ENCODE measurements at regions not wholly inside any gene's neighbourhood (a gene's known extent, or its start where the extent isn't known, plus 50 kb on each side); places are given as distances from the start of the nearest gene placed in this dataset.
A peak's percentile ranks its signal among the peaks of the same experiment; 100 is the strongest.
"Not testable (repeated sequence)": the region's sequence is repeated elsewhere in the genome, so short reads cannot be mapped to it uniquely, and the experiment has no call there.

DNA sequence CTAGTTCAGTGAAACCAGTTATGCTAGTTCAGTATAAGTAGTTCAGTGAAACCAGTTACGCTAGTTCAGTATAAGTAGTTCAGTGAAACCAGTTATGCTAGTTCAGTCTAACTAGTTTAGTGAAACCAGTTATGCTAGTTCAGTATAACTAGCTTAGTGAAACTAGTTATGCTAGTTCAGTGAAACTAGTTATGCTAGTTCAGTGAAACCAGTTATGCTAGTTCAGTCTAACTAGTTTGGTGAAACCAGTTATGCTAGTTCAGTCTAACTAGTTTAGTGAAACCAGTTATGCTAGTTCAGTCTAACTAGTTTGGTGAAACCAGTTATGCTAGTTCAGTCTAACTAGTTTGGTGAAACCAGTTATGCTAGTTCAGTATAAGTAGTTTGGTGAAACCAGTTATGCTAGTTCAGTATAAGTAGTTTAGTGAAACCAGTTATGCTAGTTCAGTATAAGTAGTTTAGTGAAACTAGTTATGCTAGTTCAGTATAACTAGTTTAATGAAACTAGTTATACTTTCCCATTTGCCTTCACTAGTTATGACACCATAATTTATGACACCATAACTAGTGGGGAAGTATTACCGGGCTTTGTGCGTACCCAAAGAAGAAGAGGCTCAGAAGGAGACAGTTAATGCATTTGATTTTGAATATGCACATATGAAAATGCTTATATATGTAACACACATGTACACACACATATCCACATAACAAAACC, 662.5 kb downstream of the QKI start:
- DNase-seq (ENCODE audit: low read depth) = not testable (repeated sequence)

DNA sequence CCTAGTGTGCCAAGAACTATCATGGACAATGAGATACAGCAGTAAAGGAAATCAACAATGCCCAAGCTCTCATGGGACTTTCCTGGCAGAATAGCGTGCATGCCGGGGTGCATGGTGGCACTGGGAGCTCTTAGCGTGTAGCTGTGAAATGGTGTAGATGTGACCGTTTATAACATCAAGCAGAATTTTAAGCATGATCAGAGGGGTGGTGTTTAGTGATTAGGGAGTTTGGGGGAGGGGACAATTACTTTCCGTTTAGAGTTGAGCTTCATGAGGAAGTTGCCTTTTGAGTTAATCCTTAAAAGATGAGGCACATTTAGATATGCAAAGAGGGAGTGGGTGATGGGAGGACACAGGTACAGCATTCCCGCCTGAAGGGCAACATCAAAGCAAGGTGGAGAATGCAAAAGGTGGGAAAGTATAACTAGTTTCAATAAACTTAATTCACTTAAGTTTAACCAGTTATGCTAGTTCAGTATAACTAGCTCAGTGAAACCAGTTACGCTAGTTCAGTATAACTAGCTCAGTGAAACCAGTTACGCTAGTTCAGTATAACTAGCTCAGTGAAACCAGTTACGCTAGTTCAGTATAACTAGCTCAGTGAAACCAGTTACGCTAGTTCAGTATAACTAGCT, 661.6 kb downstream of the QKI start:
- DNase-seq (ENCODE audit: low read depth) = no peak

GRCh38 chr6:164072240-164072666, 657.7 kb downstream of the QKI start:
- DNase-seq (ENCODE audit: low read depth) = no peak

- DNase-seq (ENCODE audit: low read depth) = no peak
These were observed 655.0 kb downstream of the QKI start for GRCh38 chr6:164069350-164069990.

- no peak for DNase-seq (ENCODE audit: low read depth)
These were observed 654.0 kb downstream of the QKI start for GRCh38 chr6:164068527-164068926.

- DNase-seq (ENCODE audit: low read depth) = no peak
These were observed 652.2 kb downstream of the QKI start for GRCh38 chr6:164066766-164067165.

GRCh38 chr6:164066335-164066734, 651.8 kb downstream of the QKI start:
- DNase-seq (ENCODE audit: low read depth) = no peak

DNA sequence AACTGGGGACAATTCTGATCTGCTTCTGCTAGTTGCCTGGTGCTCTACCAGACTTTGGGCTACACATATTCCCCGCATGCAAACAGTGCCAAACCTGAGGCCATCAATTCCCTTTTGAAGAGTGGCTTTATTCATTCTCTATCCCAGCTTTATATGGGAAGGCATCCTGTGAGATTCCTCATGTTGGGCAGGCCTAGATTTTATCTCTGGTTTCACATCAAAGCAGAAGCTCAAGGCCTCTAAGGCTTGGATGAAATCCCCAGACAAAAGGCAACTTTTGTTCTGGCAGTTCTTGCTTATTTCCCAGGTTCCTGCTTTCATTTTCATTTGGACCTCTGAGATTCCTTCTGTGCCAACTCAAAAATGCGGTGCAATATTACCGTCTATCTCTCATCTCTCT, 648.8 kb downstream of the QKI start:
- DNase-seq (ENCODE audit: low read depth) = no peak

GRCh38 chr6:164062872-164063271, 648.4 kb downstream of the QKI start:
- no peak for DNase-seq (ENCODE audit: low read depth)

DNA sequence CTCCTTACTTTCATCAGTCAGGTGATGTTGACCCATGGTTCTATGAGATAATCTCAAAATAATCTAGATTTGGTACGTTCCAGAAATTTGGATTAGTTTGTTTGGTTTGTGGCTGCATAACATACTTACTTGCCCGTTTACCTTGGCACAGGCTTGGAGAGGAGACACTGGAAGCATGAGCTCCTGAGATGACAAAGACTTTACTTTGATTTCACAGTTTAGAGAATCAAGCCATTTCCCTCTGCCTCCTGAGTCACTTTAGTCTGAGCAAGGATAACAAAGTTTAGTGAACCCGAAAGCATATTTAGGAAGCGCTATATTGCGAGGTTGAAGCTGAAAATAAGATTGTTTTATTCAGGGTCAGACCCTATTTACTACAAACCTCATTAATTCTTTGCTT, 643.4 kb downstream of the QKI start:
- DNase-seq (ENCODE audit: low read depth) = no peak

GRCh38 chr6:164051427-164051826, 636.9 kb downstream of the QKI start:
- DNase-seq (ENCODE audit: low read depth) = no peak

GRCh38 chr6:164049517-164049988, 635.0 kb downstream of the QKI start:
- DNase-seq (ENCODE audit: low read depth) = no peak

GRCh38 chr6:164048840-164049516, 634.5 kb downstream of the QKI start:
- DNase-seq (ENCODE audit: low read depth) = peak; percentile 33

GRCh38 chr6:164045082-164045481, 630.6 kb downstream of the QKI start:
- DNase-seq (ENCODE audit: low read depth) = no peak

DNA sequence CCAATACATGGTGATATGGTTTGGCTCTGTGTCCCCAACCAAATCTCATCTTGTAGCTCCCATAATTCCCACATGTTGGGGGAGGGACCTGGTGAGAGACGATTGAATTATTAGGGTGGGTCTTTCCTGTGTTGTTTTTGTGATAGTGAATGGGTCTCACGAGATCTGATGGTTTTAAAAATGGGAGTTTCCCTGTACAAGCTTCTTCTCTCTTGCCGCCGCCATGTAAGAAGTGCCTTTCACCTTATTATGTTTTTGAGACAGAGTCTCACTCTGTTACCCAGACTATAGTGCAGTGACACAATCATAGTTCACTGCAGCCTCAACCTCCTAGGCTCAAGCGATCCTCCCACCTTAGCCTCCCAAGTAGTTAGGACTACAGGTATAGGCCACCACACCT, 629.1 kb downstream of the QKI start:
- DNase-seq (ENCODE audit: low read depth) = not testable (repeated sequence)

- DNase-seq (ENCODE audit: low read depth) = no peak
These were observed 627.7 kb downstream of the QKI start for GRCh38 chr6:164042212-164042611.

- DNase-seq (ENCODE audit: low read depth) = no peak
These were observed 626.5 kb downstream of the QKI start for GRCh38 chr6:164040994-164041393.

DNA sequence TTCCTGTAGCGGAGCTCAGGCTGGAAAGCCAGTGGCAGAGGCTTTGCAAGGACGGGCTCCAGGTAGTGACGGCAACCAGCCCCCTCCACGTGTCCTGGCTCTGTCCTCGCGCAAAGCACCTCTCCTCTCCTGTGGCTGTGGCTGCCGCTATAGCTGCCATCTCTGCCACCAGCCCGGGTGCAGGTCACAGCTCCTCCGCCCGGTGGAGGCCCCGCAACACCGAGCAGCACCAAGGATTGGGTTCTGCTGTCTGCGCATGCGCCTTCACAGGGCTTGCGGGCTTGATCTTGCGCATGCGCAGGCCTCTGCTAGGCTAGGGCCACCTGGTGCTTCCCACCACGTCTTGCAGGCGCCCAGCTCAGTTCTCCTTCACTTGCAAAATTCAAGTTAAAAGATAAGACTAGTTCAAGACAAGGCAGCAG, 625.4 kb downstream of the QKI start:
- DNase-seq (ENCODE audit: low read depth) = peak; percentile 37

DNA sequence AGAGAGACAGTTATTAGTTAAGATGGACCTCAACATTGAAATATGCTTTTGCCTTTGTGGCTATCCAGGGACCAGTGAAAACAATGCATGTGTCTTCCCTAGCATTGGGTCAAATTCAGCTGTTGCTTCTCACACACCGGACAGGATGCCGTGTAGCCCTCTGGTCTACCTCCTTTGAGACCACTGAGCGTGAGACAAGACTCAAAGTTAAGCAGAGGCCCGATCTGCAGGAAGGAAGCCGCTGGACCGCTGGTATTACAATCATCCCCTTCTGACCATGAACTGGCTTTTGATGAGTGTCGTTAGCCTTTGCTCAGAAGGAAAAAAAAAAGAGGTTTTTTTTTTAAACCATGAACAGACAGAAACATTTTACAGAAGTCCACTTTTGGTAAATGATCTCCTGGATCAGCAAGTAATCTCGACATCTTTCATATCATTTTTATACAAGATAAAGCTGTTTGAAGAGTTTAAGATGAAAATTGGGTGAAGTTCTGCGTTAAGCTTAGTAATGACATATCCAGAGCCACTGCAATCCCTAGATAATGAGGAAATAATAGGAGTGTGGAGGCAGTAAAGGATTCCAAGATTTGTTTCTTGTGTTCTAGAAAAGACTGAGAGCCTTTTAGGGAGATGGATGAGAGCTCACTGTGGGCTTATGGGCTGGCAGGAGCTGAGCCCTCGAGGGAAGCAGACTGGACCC, 622.8 kb downstream of the QKI start:
- DNase-seq (ENCODE audit: low read depth) = no peak

DNA sequence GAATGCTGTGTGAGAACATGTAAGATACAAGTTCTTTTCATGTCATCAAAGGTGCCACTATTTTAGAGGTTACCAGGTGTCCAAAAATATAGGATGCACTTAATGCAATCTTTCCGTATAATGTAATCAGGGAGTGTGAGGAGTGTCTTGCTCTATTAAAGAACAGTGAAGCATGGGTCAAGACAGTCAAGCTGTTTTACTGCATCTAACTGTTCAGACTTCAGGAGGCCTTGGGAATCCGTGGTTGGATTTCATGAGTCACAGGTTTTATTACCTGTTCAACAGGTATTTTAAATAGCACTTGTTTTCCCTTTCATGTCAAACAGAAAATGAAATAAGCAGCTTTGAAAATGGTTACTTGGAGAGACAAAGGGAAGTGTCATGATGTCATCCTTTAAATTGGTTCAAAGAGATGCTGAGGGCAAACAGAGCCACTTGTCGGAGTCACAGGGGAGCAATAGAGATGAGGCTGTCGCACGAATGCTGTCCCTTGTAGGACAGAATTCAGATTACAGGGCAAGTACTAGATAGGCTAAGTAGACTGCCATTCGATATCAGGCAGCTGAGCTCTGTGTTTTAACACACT, 621.5 kb downstream of the QKI start:
- DNase-seq (ENCODE audit: low read depth) = peak; percentile 9

DNA sequence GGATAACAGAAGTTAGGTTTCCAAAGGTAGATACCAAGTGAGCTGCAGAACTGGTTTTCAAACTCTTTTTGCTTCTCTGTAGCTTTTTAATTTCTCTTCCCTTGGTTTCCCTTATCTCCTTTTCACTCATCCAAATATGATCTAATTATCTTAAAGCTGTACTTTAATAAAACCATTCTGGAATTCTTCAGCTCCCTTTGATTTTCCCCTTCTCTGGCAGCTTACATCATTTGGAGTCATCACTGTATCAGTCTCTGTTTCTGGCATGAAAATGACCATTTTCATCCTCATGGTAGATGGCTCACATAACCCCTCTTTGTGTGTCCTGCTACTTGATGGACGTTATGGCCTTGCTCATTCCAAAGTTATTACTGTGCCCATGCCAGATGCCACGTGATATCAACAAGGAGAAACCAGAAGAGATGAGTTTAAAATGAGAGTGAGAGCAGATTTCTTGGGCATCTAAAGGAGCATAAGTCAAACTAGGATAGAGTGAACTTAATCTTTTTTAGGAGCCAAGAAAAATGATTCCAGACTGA, 620.2 kb downstream of the QKI start:
- DNase-seq (ENCODE audit: low read depth) = no peak

Data from renal cortical epithelial cell (primary cell).